A549 (cell line): ENCODE measurements at regions not wholly inside any gene's neighbourhood (a gene's known extent, or its start where the extent isn't known, plus 50 kb on each side); places are given as distances from the start of the nearest gene placed in this dataset.

Experiments used
- ATAC-seq, 2 experiments: fragments of 200-7000 bp in 1 of 2; fragments of >200 bp in 1 of 2; cut with Nextera tagmentation in 1 of 2; cut with Tn5 transposase in 1 of 2; 3 replicates each; pipeline versions ENCODE4 v1.8.0 to v1.9.1; 2018 to 2020; ENCODE audit warnings: mild to moderate bottlenecking in 1 of 2, moderate library complexity in 1 of 2
- CTCF ChIA-PET: fragments of 300-600 bp; sonication (Branson Sonifier 250); formaldehyde crosslinking; extraction: SDS; loops from one replicate; lab custom pipeline; 2021; ENCODE audit warnings: antibody characterized with exemption, inconsistent platforms; lab: Yijun Ruan, JAX
- POLR2A ChIA-PET: fragments of 350-600 bp; formaldehyde crosslinking; extraction: SDS; loops from one replicate; lab custom pipeline; 2021; ENCODE audit warnings: antibody characterized with exemption, inconsistent platforms; lab: Yijun Ruan, JAX
- DNase-seq, 2 experiments: peaks; one replicate each; pipeline versions ENCODE4 v3.0.0 to v3.0.0-alpha.2; 2011 to 2016; ENCODE audit warnings: low read depth in 1 of 2, low spot score in 1 of 2
- FAIRE-seq: peaks from 2 replicates; lab custom pipeline; 2011; peaks lifted over from hg19 to GRCh38; lab: Jason Lieb, UNC
- H3K27ac ChIP-seq, 2 experiments: fragments of >200 bp; sonication (Bioruptor Twin); formaldehyde crosslinking; 3 replicates each; pipeline ENCODE4 v1.5.1; 2016 to 2017
- H3K4me1 ChIP-seq: fragments of >200 bp; sonication (Bioruptor Twin); formaldehyde crosslinking; 3 replicates; pipeline ENCODE4 v1.6.1; 2016
- H3K4me2 ChIP-seq: fragments of >200 bp; sonication (Bioruptor Twin); formaldehyde crosslinking; 3 replicates; pipeline ENCODE4 v1.6.1; 2016
- H3K4me3 ChIP-seq: fragments of >200 bp; sonication (Bioruptor Twin); formaldehyde crosslinking; 3 replicates; pipeline ENCODE4 v1.5.1; 2016
- H3K9me3 ChIP-seq: fragments of >200 bp; sonication (Bioruptor Twin); formaldehyde crosslinking; 3 replicates; pipeline ENCODE4 v1.6.1; 2016
- CBX2 ChIP-seq: fragments of 200-600 bp; sonication (generic); IDR thresholded peaks from 2 replicates; pipeline ENCODE4 v1.6.1; 2016; ENCODE audit warnings: low read depth, mild to moderate bottlenecking, borderline replicate concordance
- CBX8 ChIP-seq: fragments of 200-600 bp; sonication (generic); IDR thresholded peaks from 2 replicates; pipeline ENCODE4 v1.6.1; 2016
- FOSB ChIP-seq: fragments of 250-450 bp; sonication (Bioruptor Pico); IDR thresholded peaks from 2 replicates; pipeline ENCODE4 v1.5.0; 2020; ENCODE audit warnings: mild to moderate bottlenecking, moderate library complexity
- FOXS1 ChIP-seq: fragments of 250-450 bp; sonication (Bioruptor Pico); IDR thresholded peaks from 2 replicates; pipeline ENCODE4 v1.5.0; 2020; ENCODE audit warnings: mild to moderate bottlenecking, moderate library complexity
- GATA3 ChIP-seq: IDR thresholded peaks from 2 replicates; pipeline ENCODE4 v1.6.1; 2012; ENCODE audit warnings: borderline replicate concordance
- HEYL ChIP-seq: fragments of 250-450 bp; sonication (Bioruptor Pico); IDR thresholded peaks from 2 replicates; pipeline ENCODE4 v1.8.0; 2021; ENCODE audit warnings: mild to moderate bottlenecking, moderate library complexity
- HOXB5 ChIP-seq: fragments of 250-450 bp; sonication (Bioruptor Pico); IDR thresholded peaks from 2 replicates; pipeline ENCODE4 v1.5.0; 2020; ENCODE audit warnings: mild to moderate bottlenecking, moderate library complexity
- KDM1A ChIP-seq: fragments of 200-600 bp; sonication (generic); IDR thresholded peaks from 2 replicates; pipeline ENCODE4 v1.6.1; 2016; ENCODE audit warnings: low read depth, mild to moderate bottlenecking
- MAFK ChIP-seq: fragments of 450-650 bp; IDR thresholded peaks from 2 replicates; pipeline ENCODE4 v1.6.1; 2014; ENCODE audit not compliant: partially characterized antibody
- MAZ ChIP-seq: fragments of 150-350 bp; IDR thresholded peaks from 2 replicates; pipeline ENCODE4 v1.6.1; 2014; ENCODE audit warnings: antibody characterized with exemption, low read depth, low read length, borderline replicate concordance
- NPAS2 ChIP-seq: fragments of 250-450 bp; sonication (Bioruptor Pico); IDR thresholded peaks from 2 replicates; pipeline ENCODE4 v1.8.0; 2022; ENCODE audit warnings: mild to moderate bottlenecking, moderate library complexity, borderline replicate concordance
- PHF8 ChIP-seq: fragments of 200-600 bp; sonication (generic); IDR thresholded peaks from 2 replicates; pipeline ENCODE4 v1.6.1; 2016; ENCODE audit warnings: low read depth, mild to moderate bottlenecking, antibody characterized with exemption, moderate library complexity, borderline replicate concordance
- POLR2A ChIP-seq: IDR thresholded peaks from 2 replicates; pipeline ENCODE4 v1.6.1; 2012; ENCODE audit warnings: mild to moderate bottlenecking, low read length
- POLR2AphosphoS2 ChIP-seq: conservative IDR thresholded peaks from 2 replicates; pipeline ENCODE4 v1.6.1; 2012; ENCODE audit warnings: low read length, improper control_type of control experiment, inconsistent platforms
- RARB ChIP-seq: fragments of 250-450 bp; sonication (Bioruptor Pico); IDR thresholded peaks from 2 replicates; pipeline ENCODE4 v1.8.0; 2021; ENCODE audit warnings: mild to moderate bottlenecking, moderate library complexity
- RFX5 ChIP-seq: fragments of 450-650 bp; IDR thresholded peaks from 2 replicates; pipeline ENCODE4 v1.7.1; 2014; ENCODE audit warnings: antibody characterized with exemption, mild to moderate bottlenecking, moderate library complexity
- RNF2 ChIP-seq: fragments of 200-600 bp; sonication (generic); IDR thresholded peaks from 2 replicates; pipeline ENCODE4 v1.6.1; 2016; ENCODE audit warnings: low read depth, mild to moderate bottlenecking, antibody characterized with exemption, moderate library complexity, borderline replicate concordance
- SREBF2 ChIP-seq: fragments of 450-650 bp; IDR thresholded peaks from 2 replicates; pipeline ENCODE4 v1.6.1; 2014; ENCODE audit warnings: mild to moderate bottlenecking, moderate library complexity
- ZFP36 ChIP-seq: fragments of 450-650 bp; IDR thresholded peaks from 2 replicates; pipeline ENCODE4 v1.6.1; 2014; ENCODE audit warnings: borderline replicate concordance; ENCODE audit not compliant: partially characterized antibody
- WGBS: methylation state at CpG from one replicate; pipeline ENCODE4 v1.1.6; 2017; ENCODE audit errors: missing lambda C conversion rate; 5-methylcytosine and 5-hydroxymethylcytosine counted together
- TF ChIP-seq, protein P1 (sequence below): fragments of 450-650 bp; IDR thresholded peaks from 2 replicates; pipeline ENCODE4 v1.6.1; 2014; ENCODE audit warnings: antibody characterized with exemption
- TF ChIP-seq, protein P2 (sequence below): fragments of 150-350 bp; IDR thresholded peaks from 2 replicates; pipeline ENCODE4 v1.6.1; 2014; ENCODE audit warnings: low read depth, mild to moderate bottlenecking, low read length
- TF ChIP-seq, protein P3 (sequence below): IDR thresholded peaks from 2 replicates; pipeline ENCODE4 v1.6.1; 2012
- TF ChIP-seq, protein P4 (sequence below): IDR thresholded peaks from 2 replicates; pipeline ENCODE4 v1.6.1; 2012; ENCODE audit warnings: low read depth, borderline replicate concordance
- TF ChIP-seq, protein P5 (sequence below): fragments of >200 bp; sonication (Bioruptor Twin); formaldehyde crosslinking; IDR thresholded peaks from 3 replicates; pipeline ENCODE4 v1.5.1; 2016
- TF ChIP-seq, protein P6 (sequence below): fragments of >200 bp; sonication (Bioruptor Twin); formaldehyde crosslinking; IDR thresholded peaks from 3 replicates; pipeline ENCODE4 v1.6.1; 2016

DNA sequence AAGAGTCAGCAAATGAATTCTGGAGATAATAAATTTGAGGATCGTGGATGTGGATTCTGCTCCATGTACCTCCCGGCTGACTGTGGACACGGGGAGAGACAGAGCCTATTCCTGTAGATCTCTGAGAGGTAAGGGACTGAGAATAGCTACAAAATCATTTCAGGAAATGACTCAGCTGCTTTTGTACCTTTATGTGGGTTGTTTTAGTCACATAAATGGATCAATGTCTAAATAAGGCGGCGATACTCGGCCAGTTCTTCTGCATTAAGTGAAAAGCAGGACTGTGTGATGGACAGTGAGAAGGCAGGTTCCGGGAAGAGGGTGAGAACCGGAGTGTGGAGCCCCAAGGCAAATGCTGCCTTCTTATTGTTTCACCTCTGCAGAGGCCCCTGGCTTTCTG is 128.1 kb downstream of the EFNB2 start:
- ChIA-PET POLR2A (no interaction called here), CTCF (no interaction called here)
- no peak overlapping the region for H3K4me2 ChIP-seq
- 35% methylated on average over 8 of the region's 8 CpGs for WGBS
- no peak for FAIRE-seq
- no peak overlapping the region for H3K4me3 ChIP-seq
- H3K4me1 ChIP-seq: no peaks in the 10 kb centered on the region
- DNase-seq: no peak
- no peak for TF ChIP-seq RARB
- TF ChIP-seq KDM1A: no peak
- TF ChIP-seq SREBF2: no peak
- no peak for TF ChIP-seq HOXB5 (CRISPR knock-in tag)
- no peak for TF ChIP-seq CBX8
- TF ChIP-seq, protein P1, sequence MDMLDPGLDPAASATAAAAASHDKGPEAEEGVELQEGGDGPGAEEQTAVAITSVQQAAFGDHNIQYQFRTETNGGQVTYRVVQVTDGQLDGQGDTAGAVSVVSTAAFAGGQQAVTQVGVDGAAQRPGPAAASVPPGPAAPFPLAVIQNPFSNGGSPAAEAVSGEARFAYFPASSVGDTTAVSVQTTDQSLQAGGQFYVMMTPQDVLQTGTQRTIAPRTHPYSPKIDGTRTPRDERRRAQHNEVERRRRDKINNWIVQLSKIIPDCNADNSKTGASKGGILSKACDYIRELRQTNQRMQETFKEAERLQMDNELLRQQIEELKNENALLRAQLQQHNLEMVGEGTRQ: no peak
- ATAC-seq: no peak
- no peaks in the 10 kb centered on the region for H3K9me3 ChIP-seq
- H3K27ac ChIP-seq: no peak overlapping the region

DNA sequence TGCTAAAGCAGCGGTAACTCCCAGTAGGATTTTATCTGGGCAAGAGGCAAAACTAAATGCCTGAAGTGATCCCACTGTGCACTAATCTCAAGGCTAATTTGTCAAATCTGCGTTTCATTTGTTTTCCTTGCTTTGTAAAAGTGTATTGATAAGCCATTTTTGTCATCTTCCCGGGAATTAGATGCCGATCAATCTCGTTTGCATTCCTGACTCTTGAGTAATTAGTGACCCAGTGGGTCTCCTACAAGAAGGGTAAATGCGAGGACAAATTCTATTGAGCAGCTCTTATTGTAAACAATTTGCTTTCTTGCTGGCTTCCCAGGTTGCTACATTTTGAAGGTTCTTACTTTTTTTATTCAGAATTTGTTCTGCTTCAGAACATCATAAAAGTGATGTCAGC is 129.7 kb downstream of the EFNB2 start:
- TF ChIP-seq MAFK (no peak), NPAS2 (CRISPR knock-in tag) (no peak), GATA3 (no peak), MAZ (no peak), CBX2 (no peak)
- no peaks in the 10 kb centered on the region for H3K9me3 ChIP-seq
- 54% methylated on average over 6 of the region's 6 CpGs for WGBS
- CTCF ChIA-PET: no interaction called here
- DNase-seq: no peak
- no peak overlapping the region for H3K27ac ChIP-seq
- POLR2A ChIA-PET: no interaction called here
- no peak for FAIRE-seq
- no peak overlapping the region for H3K4me3 ChIP-seq
- ATAC-seq: no peak
- H3K4me2 ChIP-seq: no peak overlapping the region
- no peaks in the 10 kb centered on the region for H3K4me1 ChIP-seq

DNA sequence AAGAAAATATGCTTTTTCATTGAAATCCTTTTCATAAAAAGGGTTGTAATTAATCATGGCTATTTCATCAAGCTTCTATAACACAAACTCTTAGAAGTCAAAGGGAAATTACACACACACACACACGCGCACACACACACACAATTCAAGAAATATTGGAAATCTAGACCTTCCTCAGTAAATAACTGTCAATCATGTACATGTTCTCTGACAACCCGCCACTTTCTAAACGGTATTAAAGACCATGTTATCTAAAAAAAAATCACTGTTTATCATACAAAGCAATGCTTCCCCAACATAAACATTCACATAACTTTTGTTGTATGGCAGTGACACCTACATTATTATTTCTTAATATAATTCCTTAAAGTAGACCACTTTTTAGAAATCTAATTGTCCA is 132.2 kb downstream of the EFNB2 start:
- DNase-seq (no peak), FAIRE-seq (no peak), ATAC-seq (no peak)
- H3K27ac ChIP-seq: no peak overlapping the region
- POLR2A ChIA-PET: no interaction called here
- CTCF ChIA-PET: no interaction called here
- no peak for TF ChIP-seq FOSB (CRISPR knock-in tag)
- TF ChIP-seq, protein P2, sequence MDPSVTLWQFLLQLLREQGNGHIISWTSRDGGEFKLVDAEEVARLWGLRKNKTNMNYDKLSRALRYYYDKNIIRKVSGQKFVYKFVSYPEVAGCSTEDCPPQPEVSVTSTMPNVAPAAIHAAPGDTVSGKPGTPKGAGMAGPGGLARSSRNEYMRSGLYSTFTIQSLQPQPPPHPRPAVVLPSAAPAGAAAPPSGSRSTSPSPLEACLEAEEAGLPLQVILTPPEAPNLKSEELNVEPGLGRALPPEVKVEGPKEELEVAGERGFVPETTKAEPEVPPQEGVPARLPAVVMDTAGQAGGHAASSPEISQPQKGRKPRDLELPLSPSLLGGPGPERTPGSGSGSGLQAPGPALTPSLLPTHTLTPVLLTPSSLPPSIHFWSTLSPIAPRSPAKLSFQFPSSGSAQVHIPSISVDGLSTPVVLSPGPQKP: no peak
- TF ChIP-seq RFX5: no peak
- TF ChIP-seq, protein P3, sequence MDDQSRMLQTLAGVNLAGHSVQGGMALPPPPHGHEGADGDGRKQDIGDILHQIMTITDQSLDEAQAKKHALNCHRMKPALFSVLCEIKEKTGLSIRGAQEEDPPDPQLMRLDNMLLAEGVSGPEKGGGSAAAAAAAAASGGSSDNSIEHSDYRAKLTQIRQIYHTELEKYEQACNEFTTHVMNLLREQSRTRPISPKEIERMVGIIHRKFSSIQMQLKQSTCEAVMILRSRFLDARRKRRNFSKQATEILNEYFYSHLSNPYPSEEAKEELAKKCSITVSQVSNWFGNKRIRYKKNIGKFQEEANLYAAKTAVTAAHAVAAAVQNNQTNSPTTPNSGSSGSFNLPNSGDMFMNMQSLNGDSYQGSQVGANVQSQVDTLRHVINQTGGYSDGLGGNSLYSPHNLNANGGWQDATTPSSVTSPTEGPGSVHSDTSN: no peak
- TF ChIP-seq ZFP36: no peak
- TF ChIP-seq POLR2AphosphoS2: no peak
- TF ChIP-seq FOXS1 (CRISPR knock-in tag): no peak
- no peak for TF ChIP-seq GATA3
- 69% methylated on average over 4 of the region's 4 CpGs for WGBS
- H3K4me3 ChIP-seq: no peak overlapping the region
- no peaks in the 10 kb centered on the region for H3K9me3 ChIP-seq
- no peaks in the 10 kb centered on the region for H3K4me1 ChIP-seq
- no peak overlapping the region for H3K4me2 ChIP-seq

DNA sequence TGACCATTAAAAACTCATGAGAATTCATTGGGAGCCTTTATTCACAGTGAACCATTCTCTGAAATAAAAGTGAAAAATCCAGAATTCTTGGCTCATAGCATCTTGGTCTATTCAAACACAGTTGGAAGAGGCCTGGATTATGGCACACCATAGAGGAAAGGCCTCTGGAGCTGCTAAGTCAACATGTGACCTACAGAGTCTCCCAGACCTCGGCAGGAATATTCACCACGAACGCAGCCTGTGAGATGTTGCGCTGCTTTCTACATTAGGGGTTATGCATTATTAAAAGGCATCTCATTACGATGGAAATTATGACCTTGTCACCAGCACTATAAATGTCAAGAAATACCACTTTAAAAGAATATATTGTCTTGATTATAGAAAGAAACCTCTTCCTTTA is 132.6 kb downstream of the EFNB2 start:
- Histone ChIP-seq H3K27ac (no peak overlapping the region), H3K4me2 (no peak overlapping the region), H3K9me3 (no peaks in the 10 kb centered on the region), H3K4me3 (no peak overlapping the region), H3K4me1 (no peaks in the 10 kb centered on the region)
- FAIRE-seq (no peak), ATAC-seq (no peak), DNase-seq (no peak)
- CTCF ChIA-PET: no interaction called here
- POLR2A ChIA-PET: no interaction called here
- 63% methylated on average over 3 of the region's 5 CpGs for WGBS
- TF ChIP-seq PHF8 (no peak), CBX2 (no peak), POLR2A (no peak), RNF2 (no peak), HEYL (CRISPR knock-in tag) (no peak)
- TF ChIP-seq, protein P3: no peak
- TF ChIP-seq, protein P4, sequence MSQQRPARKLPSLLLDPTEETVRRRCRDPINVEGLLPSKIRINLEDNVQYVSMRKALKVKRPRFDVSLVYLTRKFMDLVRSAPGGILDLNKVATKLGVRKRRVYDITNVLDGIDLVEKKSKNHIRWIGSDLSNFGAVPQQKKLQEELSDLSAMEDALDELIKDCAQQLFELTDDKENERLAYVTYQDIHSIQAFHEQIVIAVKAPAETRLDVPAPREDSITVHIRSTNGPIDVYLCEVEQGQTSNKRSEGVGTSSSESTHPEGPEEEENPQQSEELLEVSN: no peak
- TF ChIP-seq, protein P5, sequence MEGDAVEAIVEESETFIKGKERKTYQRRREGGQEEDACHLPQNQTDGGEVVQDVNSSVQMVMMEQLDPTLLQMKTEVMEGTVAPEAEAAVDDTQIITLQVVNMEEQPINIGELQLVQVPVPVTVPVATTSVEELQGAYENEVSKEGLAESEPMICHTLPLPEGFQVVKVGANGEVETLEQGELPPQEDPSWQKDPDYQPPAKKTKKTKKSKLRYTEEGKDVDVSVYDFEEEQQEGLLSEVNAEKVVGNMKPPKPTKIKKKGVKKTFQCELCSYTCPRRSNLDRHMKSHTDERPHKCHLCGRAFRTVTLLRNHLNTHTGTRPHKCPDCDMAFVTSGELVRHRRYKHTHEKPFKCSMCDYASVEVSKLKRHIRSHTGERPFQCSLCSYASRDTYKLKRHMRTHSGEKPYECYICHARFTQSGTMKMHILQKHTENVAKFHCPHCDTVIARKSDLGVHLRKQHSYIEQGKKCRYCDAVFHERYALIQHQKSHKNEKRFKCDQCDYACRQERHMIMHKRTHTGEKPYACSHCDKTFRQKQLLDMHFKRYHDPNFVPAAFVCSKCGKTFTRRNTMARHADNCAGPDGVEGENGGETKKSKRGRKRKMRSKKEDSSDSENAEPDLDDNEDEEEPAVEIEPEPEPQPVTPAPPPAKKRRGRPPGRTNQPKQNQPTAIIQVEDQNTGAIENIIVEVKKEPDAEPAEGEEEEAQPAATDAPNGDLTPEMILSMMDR: no peak
- TF ChIP-seq, protein P6, sequence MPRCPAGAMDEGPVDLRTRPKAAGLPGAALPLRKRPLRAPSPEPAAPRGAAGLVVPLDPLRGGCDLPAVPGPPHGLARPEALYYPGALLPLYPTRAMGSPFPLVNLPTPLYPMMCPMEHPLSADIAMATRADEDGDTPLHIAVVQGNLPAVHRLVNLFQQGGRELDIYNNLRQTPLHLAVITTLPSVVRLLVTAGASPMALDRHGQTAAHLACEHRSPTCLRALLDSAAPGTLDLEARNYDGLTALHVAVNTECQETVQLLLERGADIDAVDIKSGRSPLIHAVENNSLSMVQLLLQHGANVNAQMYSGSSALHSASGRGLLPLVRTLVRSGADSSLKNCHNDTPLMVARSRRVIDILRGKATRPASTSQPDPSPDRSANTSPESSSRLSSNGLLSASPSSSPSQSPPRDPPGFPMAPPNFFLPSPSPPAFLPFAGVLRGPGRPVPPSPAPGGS: no peak
